ENCODE measurements at regions not wholly inside any gene's neighbourhood (a gene's known extent, or its start where the extent isn't known, plus 50 kb on each side); places are given as distances from the start of the nearest gene placed in this dataset.

DNA sequence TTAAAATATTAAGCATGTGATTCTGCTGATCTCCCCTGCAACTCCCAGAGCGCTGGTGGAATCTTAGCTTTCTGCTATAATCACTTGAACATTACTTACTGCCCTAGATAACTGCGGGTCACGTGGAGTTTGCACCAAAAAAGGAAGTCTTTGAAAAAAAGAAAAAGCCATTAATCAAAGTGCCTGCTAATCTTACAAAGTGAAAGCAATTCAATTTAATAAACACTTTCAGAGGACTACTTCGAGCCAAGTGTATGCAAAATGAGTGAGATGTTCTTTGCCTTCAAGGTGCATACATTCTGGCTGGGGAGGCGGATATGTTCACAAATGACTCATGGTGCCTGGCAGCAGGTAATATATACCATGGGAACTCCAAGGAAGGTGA lies 109.9 kb upstream of the GAP43 start (continued):
- TF ChIP-seq YBX1 (IDR thresholded peaks at IDR 0.05) (no peak), RAD51 (IDR thresholded peaks at IDR 0.05) (peak; percentile 38; the same call in 1 of the 2 replicates), SPI1 (IDR thresholded peaks at IDR 0.05; ENCODE audit: borderline replicate concordance, insufficient read depth, low read depth, low read length) (0 out of 2 replicates have a peak, but pooled peaks have one; percentile 5), MXI1 (IDR thresholded peaks at IDR 0.05; ENCODE audit: low read depth, low read length) (no peak), ZSCAN29 (IDR thresholded peaks at IDR 0.05) (no peak), NR2F1 (conservative IDR thresholded peaks at IDR 0.05) (no peak), HDAC2 (IDR thresholded peaks at IDR 0.05) (no peak), ZNF384 (IDR thresholded peaks at IDR 0.05; ENCODE audit: borderline replicate concordance, low read depth, low read length) (0 out of 2 replicates have a peak, but pooled peaks have one; percentile 11), CHD1 (IDR thresholded peaks at IDR 0.05; ENCODE audit: low read depth, low read length) (no peak), TCF12 (IDR thresholded peaks at IDR 0.05; ENCODE audit: low read depth, low read length) (no peak), DPF2 (IDR thresholded peaks at IDR 0.05) (no peak)
- TF ChIP-seq, protein P1, sequence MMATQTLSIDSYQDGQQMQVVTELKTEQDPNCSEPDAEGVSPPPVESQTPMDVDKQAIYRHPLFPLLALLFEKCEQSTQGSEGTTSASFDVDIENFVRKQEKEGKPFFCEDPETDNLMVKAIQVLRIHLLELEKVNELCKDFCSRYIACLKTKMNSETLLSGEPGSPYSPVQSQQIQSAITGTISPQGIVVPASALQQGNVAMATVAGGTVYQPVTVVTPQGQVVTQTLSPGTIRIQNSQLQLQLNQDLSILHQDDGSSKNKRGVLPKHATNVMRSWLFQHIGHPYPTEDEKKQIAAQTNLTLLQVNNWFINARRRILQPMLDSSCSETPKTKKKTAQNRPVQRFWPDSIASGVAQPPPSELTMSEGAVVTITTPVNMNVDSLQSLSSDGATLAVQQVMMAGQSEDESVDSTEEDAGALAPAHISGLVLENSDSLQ (IDR thresholded peaks at IDR 0.05): peak; percentile 77
- TF ChIP-seq, protein P2, sequence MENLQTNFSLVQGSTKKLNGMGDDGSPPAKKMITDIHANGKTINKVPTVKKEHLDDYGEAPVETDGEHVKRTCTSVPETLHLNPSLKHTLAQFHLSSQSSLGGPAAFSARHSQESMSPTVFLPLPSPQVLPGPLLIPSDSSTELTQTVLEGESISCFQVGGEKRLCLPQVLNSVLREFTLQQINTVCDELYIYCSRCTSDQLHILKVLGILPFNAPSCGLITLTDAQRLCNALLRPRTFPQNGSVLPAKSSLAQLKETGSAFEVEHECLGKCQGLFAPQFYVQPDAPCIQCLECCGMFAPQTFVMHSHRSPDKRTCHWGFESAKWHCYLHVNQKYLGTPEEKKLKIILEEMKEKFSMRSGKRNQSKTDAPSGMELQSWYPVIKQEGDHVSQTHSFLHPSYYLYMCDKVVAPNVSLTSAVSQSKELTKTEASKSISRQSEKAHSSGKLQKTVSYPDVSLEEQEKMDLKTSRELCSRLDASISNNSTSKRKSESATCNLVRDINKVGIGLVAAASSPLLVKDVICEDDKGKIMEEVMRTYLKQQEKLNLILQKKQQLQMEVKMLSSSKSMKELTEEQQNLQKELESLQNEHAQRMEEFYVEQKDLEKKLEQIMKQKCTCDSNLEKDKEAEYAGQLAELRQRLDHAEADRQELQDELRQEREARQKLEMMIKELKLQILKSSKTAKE (IDR thresholded peaks at IDR 0.05; ENCODE audit: low read depth, poor library complexity, severe bottlenecking): no peak
- TF ChIP-seq, protein P3, sequence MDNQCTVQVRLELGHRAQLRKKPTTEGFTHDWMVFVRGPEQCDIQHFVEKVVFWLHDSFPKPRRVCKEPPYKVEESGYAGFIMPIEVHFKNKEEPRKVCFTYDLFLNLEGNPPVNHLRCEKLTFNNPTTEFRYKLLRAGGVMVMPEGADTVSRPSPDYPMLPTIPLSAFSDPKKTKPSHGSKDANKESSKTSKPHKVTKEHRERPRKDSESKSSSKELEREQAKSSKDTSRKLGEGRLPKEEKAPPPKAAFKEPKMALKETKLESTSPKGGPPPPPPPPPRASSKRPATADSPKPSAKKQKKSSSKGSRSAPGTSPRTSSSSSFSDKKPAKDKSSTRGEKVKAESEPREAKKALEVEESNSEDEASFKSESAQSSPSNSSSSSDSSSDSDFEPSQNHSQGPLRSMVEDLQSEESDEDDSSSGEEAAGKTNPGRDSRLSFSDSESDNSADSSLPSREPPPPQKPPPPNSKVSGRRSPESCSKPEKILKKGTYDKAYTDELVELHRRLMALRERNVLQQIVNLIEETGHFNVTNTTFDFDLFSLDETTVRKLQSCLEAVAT (IDR thresholded peaks at IDR 0.05): no peak
- TF ChIP-seq, protein P4, sequence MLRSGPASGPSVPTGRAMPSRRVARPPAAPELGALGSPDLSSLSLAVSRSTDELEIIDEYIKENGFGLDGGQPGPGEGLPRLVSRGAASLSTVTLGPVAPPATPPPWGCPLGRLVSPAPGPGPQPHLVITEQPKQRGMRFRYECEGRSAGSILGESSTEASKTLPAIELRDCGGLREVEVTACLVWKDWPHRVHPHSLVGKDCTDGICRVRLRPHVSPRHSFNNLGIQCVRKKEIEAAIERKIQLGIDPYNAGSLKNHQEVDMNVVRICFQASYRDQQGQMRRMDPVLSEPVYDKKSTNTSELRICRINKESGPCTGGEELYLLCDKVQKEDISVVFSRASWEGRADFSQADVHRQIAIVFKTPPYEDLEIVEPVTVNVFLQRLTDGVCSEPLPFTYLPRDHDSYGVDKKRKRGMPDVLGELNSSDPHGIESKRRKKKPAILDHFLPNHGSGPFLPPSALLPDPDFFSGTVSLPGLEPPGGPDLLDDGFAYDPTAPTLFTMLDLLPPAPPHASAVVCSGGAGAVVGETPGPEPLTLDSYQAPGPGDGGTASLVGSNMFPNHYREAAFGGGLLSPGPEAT (IDR thresholded peaks at IDR 0.05; ENCODE audit: low read depth): no peak
